ENCODE measurements at regions not wholly inside any gene's neighbourhood (a gene's known extent, or its start where the extent isn't known, plus 50 kb on each side); places are given as distances from the start of the nearest gene placed in this dataset.

DNA sequence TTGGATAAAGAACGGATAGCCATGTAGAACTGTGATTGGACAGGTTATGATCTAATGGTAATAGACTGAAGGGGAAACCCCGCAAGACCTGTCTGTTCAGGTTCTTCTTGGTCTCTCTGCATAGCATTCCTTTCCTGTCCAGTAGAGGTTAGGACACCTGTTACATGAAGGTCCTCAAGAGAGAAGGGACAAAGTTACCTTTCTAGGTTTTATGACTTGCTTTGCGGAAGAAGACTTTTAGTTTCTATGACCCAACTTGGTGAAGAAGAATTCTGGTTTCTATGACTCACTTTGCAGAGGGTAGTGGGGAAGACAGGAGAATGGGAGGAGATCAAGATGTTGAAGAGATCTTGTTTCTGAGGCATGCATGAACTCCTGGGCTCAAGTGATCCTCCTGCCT, 97.9 kb upstream of the C3orf80 start:
- no peaks in the 10 kb centered on the region for H3K79me1 ChIP-seq (ENCODE audit: insufficient read depth, low read depth, low read length, poor library complexity, severe bottlenecking)
- H3K4ac ChIP-seq (ENCODE audit: low read depth, low read length): no peak overlapping the region
- no peak overlapping the region for H4K91ac ChIP-seq (ENCODE audit: insufficient read length, low read depth, low read length)
- Mint-ChIP-seq H3K4me3 (no peak overlapping the region), H3K9me3 (no peaks in the 10 kb centered on the region), H3K4me1 (peaks cover 15 to 16% of the 10 kb centered on the region in 2 experiments), H3K36me3 (ENCODE audit: insufficient read depth in 1 of 3, low read depth in 3 of 3) (no peaks in the 10 kb centered on the region), H3K27me3 (ENCODE audit: low read depth) (no peaks in the 10 kb centered on the region), H3K27ac (no peak overlapping the region)
- H4K8ac ChIP-seq (replicated peaks; ENCODE audit: insufficient read length, low read depth, low read length): no peak overlapping the region
- H3K4me2 ChIP-seq (ENCODE audit: insufficient read depth, insufficient read length, low read length): no peak overlapping the region
- no peak overlapping the region for H3K18ac ChIP-seq (ENCODE audit: insufficient read length, low read depth, low read length)
- H3K9ac ChIP-seq (ENCODE audit: extremely low read depth, insufficient read length, low read length): no peak overlapping the region
- H3K14ac ChIP-seq (ENCODE audit: insufficient read depth, low read length): no peak overlapping the region
- no peak overlapping the region for H2BK120ac ChIP-seq (ENCODE audit: low read depth, low read length, poor library complexity, severe bottlenecking)
- TF ChIP-seq, protein P1, sequence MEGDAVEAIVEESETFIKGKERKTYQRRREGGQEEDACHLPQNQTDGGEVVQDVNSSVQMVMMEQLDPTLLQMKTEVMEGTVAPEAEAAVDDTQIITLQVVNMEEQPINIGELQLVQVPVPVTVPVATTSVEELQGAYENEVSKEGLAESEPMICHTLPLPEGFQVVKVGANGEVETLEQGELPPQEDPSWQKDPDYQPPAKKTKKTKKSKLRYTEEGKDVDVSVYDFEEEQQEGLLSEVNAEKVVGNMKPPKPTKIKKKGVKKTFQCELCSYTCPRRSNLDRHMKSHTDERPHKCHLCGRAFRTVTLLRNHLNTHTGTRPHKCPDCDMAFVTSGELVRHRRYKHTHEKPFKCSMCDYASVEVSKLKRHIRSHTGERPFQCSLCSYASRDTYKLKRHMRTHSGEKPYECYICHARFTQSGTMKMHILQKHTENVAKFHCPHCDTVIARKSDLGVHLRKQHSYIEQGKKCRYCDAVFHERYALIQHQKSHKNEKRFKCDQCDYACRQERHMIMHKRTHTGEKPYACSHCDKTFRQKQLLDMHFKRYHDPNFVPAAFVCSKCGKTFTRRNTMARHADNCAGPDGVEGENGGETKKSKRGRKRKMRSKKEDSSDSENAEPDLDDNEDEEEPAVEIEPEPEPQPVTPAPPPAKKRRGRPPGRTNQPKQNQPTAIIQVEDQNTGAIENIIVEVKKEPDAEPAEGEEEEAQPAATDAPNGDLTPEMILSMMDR (conservative IDR thresholded peaks at IDR 0.05): no peak
- no peaks in the 10 kb centered on the region for H3K23me2 ChIP-seq (ENCODE audit: insufficient read length, low read depth, low read length, poor library complexity, severe bottlenecking)
- H3T11ph ChIP-seq (ENCODE audit: low read length): no peak overlapping the region
- H3K79me2 ChIP-seq (ENCODE audit: insufficient read depth, low read length): no peaks in the 10 kb centered on the region
- H3K27ac ChIP-seq (ENCODE audit: insufficient read length, low read depth, low read length): no peak overlapping the region
- no peak overlapping the region for H3K23ac ChIP-seq (ENCODE audit: insufficient read length, low read depth, low read length)
- no peaks in the 10 kb centered on the region; the same call in 1 of the 2 replicates for H3K27me3 ChIP-seq (ENCODE audit: insufficient read depth, low read length)
- no peak overlapping the region for H2BK20ac ChIP-seq (ENCODE audit: low read depth, low read length, poor library complexity, severe bottlenecking)
- no peak overlapping the region for H2AK5ac ChIP-seq (ENCODE audit: insufficient read length, low read length)
- WGBS (ENCODE audit: extremely low coverage, insufficient read length, low lambda C conversion rate): no CpG with 5 or more reads among the region's 3 CpGs
- no peak overlapping the region for H3K56ac ChIP-seq (ENCODE audit: insufficient read length, low read depth, low read length)
- H3K9me3 ChIP-seq (ENCODE audit: control insufficient read depth, low read depth, low read length): no peaks in the 10 kb centered on the region
- H2AFZ ChIP-seq (ENCODE audit: low read length): no peak overlapping the region
- peaks cover 2% of the 10 kb centered on the region for H3K4me1 ChIP-seq (ENCODE audit: insufficient read depth, low read length)
- H2BK5ac ChIP-seq (ENCODE audit: insufficient read length, low read length): no peak overlapping the region
- no peak for DNase-seq
- no peaks in the 10 kb centered on the region for H4K20me1 ChIP-seq (ENCODE audit: control insufficient read depth, insufficient read depth, insufficient read length)
- H2BK15ac ChIP-seq (ENCODE audit: low read depth, low read length): no peak overlapping the region
- H2BK12ac ChIP-seq (ENCODE audit: insufficient read length, low read depth, low read length): no peak overlapping the region
- H4K5ac ChIP-seq (ENCODE audit: insufficient read length, low read depth, low read length): no peak overlapping the region
